Breast epithelium (tissue), 4 donors: ENCODE measurements at regions not wholly inside any gene's neighbourhood (a gene's known extent, or its start where the extent isn't known, plus 50 kb on each side); places are given as distances from the start of the nearest gene placed in this dataset.

Experiments used
- DNase-seq, 2 donors: peaks; one replicate each; pipeline ENCODE4 v3.0.0-alpha.2; 2019; ENCODE audit warnings: low spot score in 2 of 2
- H3K27ac ChIP-seq, 2 donors: fragments of 200-600 bp; sonication (generic) in 1 of 2; one replicate each; pipeline ENCODE4 v1.5.1; 2016 to 2019; ENCODE audit warnings: mild to moderate bottlenecking in 1 of 2
- H3K27me3 ChIP-seq, 2 donors: fragments of 200-600 bp; sonication (generic) in 1 of 2; one replicate each; pipeline versions ENCODE4 v1.5.1 to v1.6.0; 2017 to 2019; ENCODE audit warnings: control low read depth in 1 of 2, mild to moderate bottlenecking in 1 of 2
- H3K36me3 ChIP-seq: fragments of 200-600 bp; one replicate; pipeline ENCODE4 v1.5.1; 2019
- H3K4me1 ChIP-seq, 2 donors: fragments of 200-600 bp; sonication (generic); one replicate each; pipeline ENCODE4 v1.5.1; 2016 to 2019; ENCODE audit warnings: control low read depth in 1 of 2
- H3K4me3 ChIP-seq, 3 donors: fragments of 200-600 bp; sonication (generic); 1 replicate in 2 of 3; 2 replicates in 1 of 3; pipeline ENCODE4 v1.5.1; 2016 to 2019; ENCODE audit warnings: mild to moderate bottlenecking in 3 of 3, moderate library complexity in 2 of 3
- H3K9me3 ChIP-seq, 2 donors: fragments of 200-600 bp; sonication (generic) in 1 of 2; one replicate each; pipeline ENCODE4 v1.5.1; 2016 to 2019; ENCODE audit warnings: control low read depth in 1 of 2
- CTCF ChIP-seq, 3 donors: fragments of 450-650 bp; IDR thresholded peaks; one replicate each; pipeline ENCODE4 v1.5.1; 2016 to 2017; ENCODE audit warnings: antibody characterized with exemption in 3 of 3, mild to moderate bottlenecking in 3 of 3, moderate library complexity in 3 of 3
- POLR2A ChIP-seq: fragments of 450-650 bp; IDR thresholded peaks from one replicate; pipeline ENCODE4 v1.6.1; 2016; ENCODE audit warnings: antibody characterized with exemption, mild to moderate bottlenecking, moderate library complexity
- POLR2AphosphoS5 ChIP-seq, 3 donors: sonication (generic); formaldehyde crosslinking; IDR thresholded peaks; one replicate each; pipeline ENCODE4 v1.6.1; 2017; ENCODE audit warnings: antibody characterized with exemption in 3 of 3
- intact Hi-C: fragments of 100-400 bp; cut with DNase I; formaldehyde crosslinking; loops from one replicate; pipeline ENCODE4 v1.15.1; 2023; ENCODE audit warnings: low total_unique reads

DNA sequence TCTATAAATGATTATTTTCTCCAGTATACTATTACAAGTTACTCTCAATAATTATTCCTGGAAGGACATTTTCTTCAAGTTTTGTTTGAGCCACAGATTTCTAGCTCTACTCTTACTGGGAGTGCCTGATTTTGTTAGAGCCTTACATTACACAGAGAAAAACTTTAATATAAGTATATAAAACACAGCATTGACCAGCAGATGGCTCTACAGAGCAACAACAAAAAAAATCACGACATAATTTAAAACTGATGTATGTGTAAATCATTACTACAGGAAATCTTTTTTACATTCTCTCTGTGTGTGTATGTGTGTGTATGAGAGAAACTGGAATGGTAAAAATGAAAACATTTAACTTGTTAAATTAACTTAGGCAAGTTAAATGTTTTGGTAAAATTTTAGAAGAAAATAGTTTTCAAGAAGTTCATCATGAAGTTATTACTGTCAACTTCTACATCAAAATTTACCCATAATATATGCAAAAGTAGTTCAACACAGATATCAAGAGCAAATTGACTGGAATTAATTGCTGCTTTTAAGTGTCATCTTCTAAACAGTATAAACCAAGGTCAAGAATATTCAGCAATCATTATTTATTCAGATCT lies 103.3 kb downstream of the MDH1 start:
- Histone ChIP-seq H3K9me3 (no peaks in the 10 kb centered on the region), H3K27me3 (no peaks in the 10 kb centered on the region), H3K36me3 (no peaks in the 10 kb centered on the region), H3K27ac (no peak overlapping the region), H3K4me3 (no peak overlapping the region), H3K4me1 (no peaks in the 10 kb centered on the region)
- no peak for DNase-seq
- intact Hi-C loops, result no loop called here
- TF ChIP-seq CTCF (IDR thresholded peaks at IDR 0.05) (peak; percentile 33 to 64 (median 64)), POLR2AphosphoS5 (IDR thresholded peaks at IDR 0.05) (no peak), POLR2A (no peak)

DNA sequence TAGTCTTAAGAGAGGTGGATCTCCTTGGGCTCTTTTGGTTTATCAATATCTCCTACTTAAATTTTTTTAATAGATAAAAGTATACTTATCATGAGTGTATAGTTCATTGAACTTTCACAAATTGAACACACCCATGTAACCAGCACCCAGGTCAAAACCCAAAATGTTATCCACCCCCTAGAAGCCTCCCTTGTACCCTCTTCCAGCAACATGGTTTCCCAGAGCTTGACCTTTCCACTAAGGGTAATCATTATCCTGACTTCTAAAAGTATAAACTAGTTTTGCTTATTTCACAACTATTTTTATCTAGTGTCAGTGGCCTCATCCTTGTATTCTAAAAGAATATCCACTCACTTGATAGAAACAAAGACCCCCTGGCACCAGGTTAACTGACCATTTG lies 106.8 kb downstream of the MDH1 start:
- Histone ChIP-seq H3K27ac (no peak overlapping the region), H3K9me3 (no peaks in the 10 kb centered on the region), H3K36me3 (no peaks in the 10 kb centered on the region), H3K27me3 (no peaks in the 10 kb centered on the region), H3K4me1 (no peaks in the 10 kb centered on the region), H3K4me3 (no peak overlapping the region)
- intact Hi-C loops, result no loop called here
- TF ChIP-seq CTCF (IDR thresholded peaks at IDR 0.05) (no peak), POLR2AphosphoS5 (IDR thresholded peaks at IDR 0.05) (no peak), POLR2A (no peak)
- DNase-seq, result no peak

GRCh38 chr2:63696496-63696895 lies 107.7 kb downstream of the MDH1 start:
- no peaks in the 10 kb centered on the region for H3K27me3 ChIP-seq
- no peaks in the 10 kb centered on the region for H3K9me3 ChIP-seq
- DNase-seq, result no peak
- intact Hi-C loops, result no loop called here
- TF ChIP-seq CTCF (IDR thresholded peaks at IDR 0.05) (no peak), POLR2AphosphoS5 (IDR thresholded peaks at IDR 0.05) (no peak), POLR2A (no peak)
- H3K4me3 ChIP-seq, result no peak overlapping the region
- no peak overlapping the region for H3K27ac ChIP-seq
- H3K4me1 ChIP-seq, result no peaks in the 10 kb centered on the region
- no peaks in the 10 kb centered on the region for H3K36me3 ChIP-seq

- intact Hi-C loops, result no loop called here
- Histone ChIP-seq H3K4me3 (no peak overlapping the region), H3K27me3 (no peaks in the 10 kb centered on the region), H3K36me3 (no peaks in the 10 kb centered on the region), H3K27ac (no peak overlapping the region), H3K4me1 (no peaks in the 10 kb centered on the region), H3K9me3 (no peaks in the 10 kb centered on the region)
- DNase-seq, result no peak
- TF ChIP-seq POLR2A (no peak), POLR2AphosphoS5 (IDR thresholded peaks at IDR 0.05) (no peak)
Measured at GRCh38 chr2:63697160-63697559, 108.4 kb downstream of the MDH1 start.

DNA sequence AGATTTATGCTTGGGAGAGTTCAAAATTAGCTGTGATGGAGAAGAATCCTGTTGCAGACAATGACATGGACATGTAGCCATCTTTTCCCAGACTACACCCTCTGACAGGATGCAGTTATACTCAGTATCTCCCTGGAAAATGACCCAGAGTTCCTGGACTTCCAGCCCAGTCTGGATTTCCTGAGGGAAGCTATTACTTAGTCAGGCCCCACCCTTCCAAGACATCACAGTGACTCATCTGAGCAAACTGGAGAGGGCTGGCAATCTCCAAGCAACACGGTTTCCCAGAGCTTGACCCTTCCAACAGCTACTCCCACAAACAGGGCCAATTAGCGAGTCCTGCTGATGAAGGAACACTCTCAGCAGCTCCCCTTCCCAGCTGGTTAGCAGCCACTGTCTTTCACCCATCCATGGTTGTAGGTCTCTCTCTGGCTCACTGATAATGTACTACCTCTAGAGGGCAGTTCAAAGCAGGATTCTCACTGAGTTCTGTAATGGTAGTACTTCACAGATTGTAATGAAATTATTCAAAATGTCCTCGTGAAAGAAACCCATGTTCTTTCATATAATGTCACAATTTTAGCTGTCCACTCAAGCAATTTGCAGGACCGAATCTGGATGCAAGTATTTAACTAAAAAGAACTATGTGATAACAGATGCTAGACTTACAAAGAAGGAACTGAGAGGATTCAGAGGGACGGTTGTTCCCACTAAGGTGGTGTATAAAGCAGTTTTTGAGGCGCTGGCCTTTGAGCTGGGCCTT lies 110.2 kb downstream of the MDH1 start:
- no peaks in the 10 kb centered on the region for H3K36me3 ChIP-seq
- peak in 1 of 2 donors; percentile 34 for DNase-seq
- TF ChIP-seq CTCF (IDR thresholded peaks at IDR 0.05) (peak in 2 of 3 donors; percentile 36 to 40), POLR2A (no peak), POLR2AphosphoS5 (IDR thresholded peaks at IDR 0.05) (peak in 2 of 3 donors; percentile 39 to 43)
- peak overlapping the region; percentile 52 to 84 for H3K27ac ChIP-seq
- no peaks in the 10 kb centered on the region for H3K4me1 ChIP-seq
- no peaks in the 10 kb centered on the region for H3K9me3 ChIP-seq
- H3K4me3 ChIP-seq, result no peak overlapping the region
- intact Hi-C loops, result no loop called here
- no peaks in the 10 kb centered on the region for H3K27me3 ChIP-seq
